Posterior cingulate gyrus (tissue), 11 donors: ENCODE measurements at regions not wholly inside any gene's neighbourhood (a gene's known extent, or its start where the extent isn't known, plus 50 kb on each side); places are given as distances from the start of the nearest gene placed in this dataset.
"Not testable (repeated sequence)": the region's sequence is repeated elsewhere in the genome, so short reads cannot be mapped to it uniquely, and the experiment has no call there.

Experiments
- DNase-seq, 10 donors: peaks; one replicate each; pipeline versions ENCODE4 v3.0.0 to v3.0.0-alpha.2; 2020 to 2021; ENCODE audit warnings: mixed read lengths in 3 of 10
- intact Hi-C: fragments of 100-400 bp; cut with DNase I; formaldehyde crosslinking; loops from one replicate; pipeline ENCODE4 v1.15.1; 2023

DNA sequence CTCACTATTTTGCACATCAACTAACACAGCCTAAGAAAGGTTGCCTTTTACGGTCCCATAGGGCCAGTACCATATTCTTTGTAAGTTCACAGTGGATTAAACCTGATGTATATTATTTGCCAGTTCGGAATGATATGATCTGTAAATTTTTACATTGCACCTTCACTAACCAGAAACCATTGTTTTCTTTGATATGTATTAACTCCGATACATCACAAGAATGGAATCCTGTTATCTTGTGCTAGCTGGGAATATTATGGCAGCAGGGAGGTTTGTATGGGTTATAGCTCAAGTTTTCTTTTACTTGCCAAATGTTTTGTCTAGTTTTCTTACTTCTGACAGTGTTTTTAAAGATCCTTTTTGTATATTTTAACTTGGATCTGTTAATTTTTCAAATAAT, 51.4 kb upstream of the S1PR1 start:
- intact Hi-C loops, result no loop called here
- DNase-seq, result no peak

DNA sequence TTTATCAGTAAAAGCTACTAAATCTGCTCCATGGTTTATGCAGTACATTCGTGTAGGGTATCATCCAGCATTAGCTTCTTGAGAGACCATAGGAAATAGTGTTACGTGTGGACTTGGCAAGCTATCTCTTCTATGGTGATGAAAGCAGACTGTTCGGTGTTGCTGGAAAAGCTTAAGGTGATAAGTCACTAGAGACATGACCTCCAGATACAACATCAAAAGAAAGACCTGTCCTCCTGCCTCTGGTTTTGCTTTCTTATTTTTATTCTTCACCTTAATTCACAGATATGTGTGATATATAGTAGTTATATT, 53.5 kb upstream of the S1PR1 start:
- DNase-seq, result no peak
- intact Hi-C loops, result no loop called here

GRCh38 chr1:101182627-101183387, 54.0 kb upstream of the S1PR1 start:
- intact Hi-C loops, result no loop called here
- DNase-seq, result no peak

GRCh38 chr1:101181930-101182329, 54.9 kb upstream of the S1PR1 start:
- intact Hi-C loops, result no loop called here
- DNase-seq, result no peak

- intact Hi-C loops, result no loop called here
- DNase-seq, result no peak
These were observed 57.9 kb upstream of the S1PR1 start for GRCh38 chr1:101178688-101179491.

- intact Hi-C loops, result no loop called here
- DNase-seq, result no peak
These were observed 58.5 kb upstream of the S1PR1 start for GRCh38 chr1:101178341-101178687.

DNA sequence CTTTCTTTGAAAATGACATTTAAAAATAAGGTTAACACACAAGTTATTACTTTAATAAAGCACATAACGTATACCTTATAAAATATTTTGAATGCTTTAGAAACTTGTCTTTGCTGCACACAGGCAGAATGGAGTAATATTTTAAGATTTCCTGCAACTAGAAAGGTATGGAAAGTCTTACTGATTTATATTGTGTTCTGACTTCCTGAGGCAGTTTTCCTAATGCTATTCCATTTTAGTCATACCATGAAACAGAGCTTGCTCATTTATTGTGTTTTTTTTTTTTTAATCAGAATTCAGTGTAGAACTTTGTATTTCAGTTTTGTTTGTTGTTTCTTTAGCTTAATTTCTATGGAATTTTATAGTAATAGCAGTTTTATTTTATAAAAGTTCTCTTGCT, 60.9 kb upstream of the S1PR1 start:
- intact Hi-C loops, result no loop called here
- no peak for DNase-seq

DNA sequence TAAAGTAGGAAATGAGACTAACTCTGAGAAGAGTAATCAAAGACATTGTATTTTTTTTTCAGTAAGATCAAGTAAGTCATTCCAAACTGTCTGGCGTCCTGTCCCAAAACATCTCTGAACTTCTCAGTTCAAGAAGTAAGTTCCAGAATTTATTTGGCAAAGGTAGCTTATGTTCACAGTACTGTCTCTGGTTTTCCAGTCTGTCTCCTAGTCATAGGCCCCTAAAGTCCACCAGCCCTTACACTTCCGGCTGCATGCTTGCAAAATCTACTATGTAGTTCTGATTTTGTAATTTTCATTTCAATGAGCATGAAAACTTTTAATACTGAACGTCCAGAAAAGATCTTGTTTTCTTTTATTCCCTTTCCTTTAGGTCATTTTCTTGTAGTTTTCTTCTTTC, 61.4 kb upstream of the S1PR1 start:
- intact Hi-C loops, result no loop called here
- no peak for DNase-seq

DNA sequence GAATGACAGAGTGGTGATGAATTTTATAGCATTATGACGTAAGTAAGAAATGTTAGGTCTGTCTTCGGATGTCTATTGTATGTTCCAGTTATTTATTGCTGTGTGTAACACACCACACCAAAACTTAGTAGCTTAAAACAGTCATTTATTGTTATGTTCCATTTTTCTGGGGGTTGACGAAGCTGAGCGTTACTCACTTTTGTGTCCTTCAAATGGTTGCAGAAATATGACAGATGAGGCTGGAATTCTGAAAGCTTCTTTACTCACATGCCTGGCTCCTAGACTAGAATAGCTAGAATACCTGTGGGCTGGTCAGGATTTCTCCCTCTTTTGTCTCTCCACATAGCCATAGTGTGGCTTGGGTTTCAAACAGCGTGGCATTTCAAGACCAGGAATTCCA, 62.1 kb upstream of the S1PR1 start:
- DNase-seq, result no peak
- intact Hi-C loops, result no loop called here

- intact Hi-C loops, DNase-seq: not testable (repeated sequence)
These were observed 62.5 kb upstream of the S1PR1 start for GRCh38 chr1:101174298-101174697.

GRCh38 chr1:101170506-101171050, 66.2 kb upstream of the S1PR1 start:
- DNase-seq, result no peak
- intact Hi-C loops, result no loop called here

- DNase-seq, result no peak
- intact Hi-C loops, result no loop called here
These were observed 68.9 kb upstream of the S1PR1 start for GRCh38 chr1:101167891-101168290.

DNA sequence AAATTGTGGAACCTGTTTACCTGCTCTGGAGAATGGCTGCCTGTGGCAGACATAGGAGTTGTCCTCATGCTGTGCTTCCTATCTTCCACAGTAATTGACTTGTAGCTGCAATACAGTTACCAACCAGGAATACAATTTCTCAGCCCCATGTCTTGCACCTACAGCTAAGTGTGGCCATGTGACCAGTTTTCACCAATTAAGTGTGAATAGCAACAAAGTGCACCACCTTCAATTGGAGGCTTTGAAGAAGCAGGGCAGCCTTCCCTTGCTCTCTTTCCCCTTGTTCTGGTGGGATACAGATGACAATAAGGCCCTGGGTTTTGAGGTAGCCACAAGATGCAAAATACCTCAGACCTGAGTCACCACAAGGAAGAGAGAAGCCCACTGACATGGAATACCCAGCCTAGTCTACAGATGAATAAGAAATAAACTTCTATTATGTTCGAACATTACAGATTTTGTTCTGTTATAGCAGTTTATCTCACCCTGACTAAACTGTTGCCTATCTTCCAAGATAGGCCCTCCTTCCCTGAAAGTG, 70.2 kb upstream of the S1PR1 start:
- DNase-seq, result no peak
- intact Hi-C loops, result no loop called here

DNA sequence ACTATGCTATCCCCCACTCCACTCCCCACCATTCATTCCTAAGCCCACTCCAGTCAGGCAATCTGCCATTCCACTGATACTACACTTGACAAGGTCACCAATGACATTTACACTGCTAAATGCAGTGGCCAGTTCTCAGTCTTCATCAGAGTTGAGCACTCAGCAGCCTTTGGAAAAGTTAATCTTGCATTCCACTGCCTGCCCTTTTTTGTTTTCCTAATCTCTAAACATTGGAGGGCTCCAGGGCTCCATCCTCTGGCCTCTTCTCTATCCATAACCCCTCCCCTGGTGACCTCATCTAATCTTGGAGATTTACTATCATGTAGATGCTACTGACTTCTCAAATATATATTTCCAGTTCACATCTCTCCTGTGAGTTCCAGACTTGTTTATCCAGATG, 70.9 kb upstream of the S1PR1 start:
- no peak for DNase-seq
- intact Hi-C loops, result no loop called here

DNA sequence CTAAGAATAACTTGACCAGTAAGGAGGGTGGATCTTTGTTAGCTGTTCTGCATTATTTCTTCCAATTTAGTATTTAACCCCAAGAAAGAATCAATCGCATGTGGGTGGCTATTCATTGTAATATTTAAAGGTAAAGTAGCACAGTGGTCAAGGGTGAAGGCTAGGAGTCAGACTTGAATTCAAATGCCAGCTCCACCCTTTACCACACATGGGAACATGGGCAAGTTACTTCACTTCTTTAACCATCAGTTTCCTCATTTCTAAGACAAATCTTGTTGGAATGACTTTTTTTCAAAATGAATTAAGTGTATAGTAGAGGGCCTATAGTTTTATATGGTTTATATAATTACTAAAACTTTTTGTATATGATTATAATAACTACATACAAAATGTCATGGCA, 71.3 kb upstream of the S1PR1 start:
- no peak for DNase-seq
- intact Hi-C loops, result no loop called here

DNA sequence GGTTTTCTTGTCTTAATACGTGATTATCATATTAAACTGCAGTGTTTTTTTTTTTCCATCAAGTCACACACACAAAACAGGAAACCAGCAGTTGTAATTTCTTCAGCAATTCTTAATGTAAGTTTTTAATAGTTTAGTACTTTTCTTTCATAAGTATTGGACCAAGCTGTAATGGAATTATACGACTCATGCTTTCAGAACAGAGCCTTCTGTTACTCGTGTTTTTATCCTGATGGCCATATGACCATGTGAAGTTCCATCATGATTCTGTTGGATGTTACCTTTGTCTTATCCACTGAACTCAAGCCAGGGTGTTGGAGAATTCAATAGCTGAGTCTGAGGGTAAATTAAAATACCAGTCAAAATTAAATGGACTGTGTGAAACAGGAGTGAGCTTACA, 72.0 kb upstream of the S1PR1 start:
- no peak for DNase-seq
- intact Hi-C loops, result no loop called here

DNA sequence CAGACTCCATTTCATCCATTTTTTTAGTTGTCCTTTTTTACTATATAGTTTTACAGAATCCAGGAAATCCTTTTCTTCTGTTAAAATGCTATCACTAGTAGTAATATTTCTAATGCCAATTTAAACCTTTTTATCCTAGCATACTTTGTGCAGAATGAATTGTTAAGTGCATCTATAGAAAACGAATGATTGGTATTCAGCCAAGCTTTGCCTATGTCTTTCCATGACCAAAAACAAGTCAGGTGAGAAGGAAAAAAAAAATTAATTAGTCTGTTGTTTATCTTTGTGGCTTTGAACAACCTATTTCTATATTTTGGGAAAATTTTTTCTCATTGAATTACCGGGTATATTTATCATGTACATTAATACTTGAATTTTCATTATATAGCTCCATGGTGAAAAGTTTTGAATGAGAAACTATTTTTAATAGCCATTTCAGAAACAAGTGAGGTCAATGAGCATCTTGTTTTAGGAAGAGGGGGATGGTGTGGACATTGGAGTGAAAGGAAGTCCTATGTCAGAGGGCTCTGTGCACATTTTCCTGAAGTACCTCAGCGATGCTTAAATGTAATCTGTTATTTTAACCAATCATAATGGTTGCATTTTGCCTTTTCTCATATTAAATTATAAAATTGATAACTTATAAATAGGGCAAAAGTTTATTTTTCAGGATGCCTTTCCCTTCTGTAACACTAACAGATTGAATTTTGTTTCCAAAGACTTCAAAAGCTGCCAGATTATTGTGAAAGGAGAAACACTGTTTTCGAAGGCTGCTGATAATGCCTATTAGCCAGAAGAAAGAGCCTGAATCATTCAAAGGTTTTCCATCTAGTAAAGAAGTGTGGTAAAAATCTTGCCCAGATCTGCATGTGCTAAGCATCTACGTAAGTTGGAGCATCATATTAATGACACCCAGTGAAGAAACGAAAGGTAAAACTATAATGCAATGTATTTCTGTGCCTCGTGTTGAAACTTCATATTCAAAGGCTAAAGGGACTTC, 73.8 kb upstream of the S1PR1 start:
- no peak for DNase-seq

GRCh38 chr1:101162300-101162699, 74.5 kb upstream of the S1PR1 start:
- DNase-seq, result no peak
- intact Hi-C loops, result no loop called here

More for the DNA sequence above, 73.8 kb upstream of the S1PR1 start:
- intact Hi-C loops, result no loop called here

DNA sequence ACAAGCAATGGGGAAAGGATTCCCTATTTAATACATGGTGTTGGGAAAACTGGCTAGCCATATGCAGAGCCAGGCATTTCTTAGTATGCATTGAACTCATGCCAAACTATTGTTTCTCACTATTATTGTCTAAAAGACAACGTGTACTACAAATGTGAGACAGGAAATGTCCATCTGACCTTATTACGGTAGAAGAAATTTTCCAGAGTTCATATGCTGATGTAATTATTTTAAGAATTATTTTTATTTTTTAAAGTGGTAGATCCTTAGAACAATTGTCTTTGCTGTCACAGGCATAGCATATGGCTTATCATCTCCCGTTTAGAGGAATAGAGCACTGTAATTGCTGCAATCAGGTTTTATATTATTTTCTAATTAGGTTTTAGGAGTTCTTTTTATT, 75.2 kb upstream of the S1PR1 start:
- intact Hi-C loops, result no loop called here

GRCh38 chr1:101158424-101158823, 78.4 kb upstream of the S1PR1 start:
- intact Hi-C loops, result no loop called here
- DNase-seq, result no peak

More for the DNA sequence above, 75.2 kb upstream of the S1PR1 start:
- no peak for DNase-seq

DNA sequence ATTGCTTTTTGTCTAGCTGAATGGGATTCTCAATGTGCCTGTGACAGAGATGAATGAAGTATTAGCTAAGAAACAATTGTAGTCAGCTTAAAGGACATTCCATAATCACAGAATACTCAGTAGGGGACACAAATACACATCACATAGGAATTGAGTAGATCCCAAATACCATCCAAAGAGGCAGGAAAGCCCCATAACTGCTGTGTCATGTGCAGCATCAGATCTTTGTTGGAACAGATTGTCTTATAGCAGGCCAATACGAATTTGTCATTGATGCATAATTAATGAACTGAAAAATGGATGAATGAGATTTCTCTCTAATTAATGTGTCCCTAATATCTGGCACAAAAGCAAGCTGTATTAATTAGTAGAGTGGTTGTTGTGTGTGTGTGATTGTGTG, 82.3 kb upstream of the S1PR1 start:
- intact Hi-C loops, result no loop called here
- DNase-seq, result no peak
